ENCODE measurements at regions not wholly inside any gene's neighbourhood (a gene's known extent, or its start where the extent isn't known, plus 50 kb on each side); places are given as distances from the start of the nearest gene placed in this dataset.

- TF ChIP-seq POLR2A (IDR thresholded peaks at IDR 0.05) = no peak
- TF ChIP-seq CTCF (IDR thresholded peaks at IDR 0.05) = no peak
These were observed 440.4 kb upstream of the CADM1 start for GRCh38 chr11:115944596-115944995.
